HG02943 (cell line): ENCODE measurements at regions not wholly inside any gene's neighbourhood (a gene's known extent, or its start where the extent isn't known, plus 50 kb on each side); places are given as distances from the start of the nearest gene placed in this dataset.
A peak's percentile ranks its signal among the peaks of the same experiment; 100 is the strongest.
"Not testable (repeated sequence)": the region's sequence is repeated elsewhere in the genome, so short reads cannot be mapped to it uniquely, and the experiment has no call there.

ENCODE experiments used
- ATAC-seq: cut with Tn5 transposase; IDR thresholded peaks from one replicate; pipeline ENCODE4 v1.9.1; 2021; ENCODE audit warnings: mild to moderate bottlenecking, low read depth, moderate library complexity; ENCODE audit not compliant: unreplicated experiment

GRCh38 chr1:157410457-157410856, 141.9 kb downstream of the FCRL5 start:
- ATAC-seq = no peak

GRCh38 chr1:157409927-157410326, 142.4 kb downstream of the FCRL5 start:
- ATAC-seq = no peak

GRCh38 chr1:157407917-157408525, 144.3 kb downstream of the FCRL5 start:
- ATAC-seq = no peak

DNA sequence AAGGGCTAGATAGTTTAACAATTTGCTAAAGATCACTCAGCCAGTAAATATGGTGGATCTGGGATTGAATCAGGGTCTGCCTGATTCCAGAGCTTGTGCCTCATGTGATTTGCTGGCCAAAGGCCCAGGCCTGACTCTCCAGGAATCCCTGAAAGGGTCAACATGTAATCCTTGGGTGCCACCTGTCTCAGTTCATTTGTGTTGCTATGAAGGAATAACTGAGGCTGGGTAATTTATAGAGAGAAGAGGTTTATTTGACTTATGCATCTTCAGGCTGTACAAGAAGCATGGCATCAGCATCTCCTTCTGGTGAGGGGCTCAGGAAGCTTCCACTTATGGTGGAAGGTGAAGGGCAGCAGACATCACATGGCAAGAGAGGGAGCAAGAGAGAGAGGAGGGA, 144.9 kb downstream of the FCRL5 start:
- no peak for ATAC-seq

DNA sequence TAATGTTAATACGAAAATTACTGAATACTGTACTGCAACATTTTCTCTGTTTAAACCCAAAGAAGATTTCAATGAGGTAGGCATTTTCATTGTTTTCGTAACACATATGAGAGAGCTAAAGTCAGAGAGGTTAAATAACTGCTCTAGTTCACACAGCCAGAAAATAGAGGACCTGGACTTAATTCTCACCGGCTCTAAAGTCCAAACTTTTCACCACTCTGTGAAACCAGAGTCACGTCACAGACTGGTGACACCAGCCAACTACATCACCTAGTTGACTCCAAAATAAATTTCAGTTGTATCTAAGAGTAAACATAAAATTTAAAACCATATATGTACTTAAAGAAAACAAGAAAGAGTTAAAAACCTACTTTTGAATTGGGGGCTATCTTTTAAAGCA, 146.7 kb downstream of the FCRL5 start:
- ATAC-seq = no peak

DNA sequence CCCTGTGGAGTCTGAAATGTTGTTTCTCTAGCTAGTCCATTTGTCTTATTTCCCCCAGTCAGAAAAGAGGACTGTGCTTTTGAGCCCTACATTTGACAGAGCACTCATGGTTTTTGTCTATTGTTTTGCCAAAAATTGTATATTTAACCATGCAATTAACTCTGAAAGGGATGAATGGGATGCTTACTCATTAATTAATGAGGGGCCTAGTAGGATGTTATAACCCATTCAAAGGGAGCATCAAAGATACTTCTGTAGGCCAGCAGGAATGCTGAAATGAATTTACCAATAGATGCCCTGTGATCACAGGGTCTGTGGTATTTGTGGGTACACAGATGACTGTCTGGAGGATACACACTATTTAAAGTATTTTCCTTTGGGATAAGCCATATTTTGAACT, 147.7 kb downstream of the FCRL5 start:
- no peak for ATAC-seq

GRCh38 chr1:157404063-157404501, 148.2 kb downstream of the FCRL5 start:
- ATAC-seq = no peak

DNA sequence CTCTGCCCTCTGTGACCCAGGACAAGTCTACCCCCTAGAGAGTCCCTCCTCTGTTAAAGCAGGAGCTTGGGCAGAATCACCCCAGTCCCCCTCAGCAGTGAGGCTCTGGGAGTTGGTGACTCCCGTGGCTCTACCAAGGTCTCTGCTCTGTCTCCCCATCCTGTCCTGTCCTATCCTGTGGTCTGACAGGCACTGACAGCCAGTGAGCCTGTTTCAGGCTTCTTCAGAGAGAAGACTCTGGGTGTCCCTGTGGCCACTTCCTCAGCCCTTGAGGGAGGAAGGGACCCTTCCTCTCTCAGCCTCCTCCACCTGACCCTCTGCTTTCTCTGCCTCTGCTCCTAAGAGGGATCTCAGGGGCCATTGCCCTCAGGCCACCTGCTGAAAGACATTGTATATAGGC, 148.7 kb downstream of the FCRL5 start:
- peak; percentile 40 for ATAC-seq

DNA sequence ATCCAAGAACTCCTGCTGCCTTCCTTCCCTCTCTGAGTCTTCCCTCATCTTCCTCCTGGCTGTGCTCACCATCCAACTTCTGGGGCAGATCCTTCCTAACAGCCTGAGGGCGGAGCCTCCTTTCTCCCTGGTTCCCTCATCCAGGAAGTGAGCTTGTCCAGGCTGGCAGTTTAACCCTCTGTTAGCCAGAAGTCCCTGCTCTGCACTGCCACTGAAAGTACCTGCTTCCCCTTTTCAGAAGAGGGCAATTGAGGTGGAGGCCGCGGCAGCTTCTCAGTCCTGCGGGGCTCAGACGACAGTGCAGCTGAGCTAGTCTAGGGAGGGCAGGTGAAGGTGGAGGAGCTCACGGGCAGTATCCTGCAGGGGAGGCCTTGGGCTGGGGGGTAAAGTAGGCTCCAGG, 149.1 kb downstream of the FCRL5 start:
- peak; percentile 65 for ATAC-seq

DNA sequence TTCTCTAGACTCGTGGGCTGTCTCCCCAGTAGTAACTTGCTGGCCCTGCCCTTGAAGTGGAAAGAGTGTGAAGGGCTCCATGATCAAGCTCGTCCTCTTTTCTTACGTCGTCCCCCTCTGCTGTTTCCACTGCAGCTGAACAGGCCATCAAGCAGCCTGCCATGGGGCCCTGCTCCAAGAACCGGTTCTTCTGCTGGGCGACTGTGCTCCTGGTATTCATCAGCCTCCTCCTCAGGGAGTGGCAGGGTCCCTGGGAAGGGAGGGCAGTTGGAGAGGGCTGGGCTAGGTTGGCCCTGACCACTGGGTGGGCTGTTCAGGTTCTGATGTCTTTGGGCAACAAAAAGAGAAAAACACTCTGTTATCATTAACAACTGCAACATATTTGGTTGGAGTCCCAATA, 151.5 kb downstream of the FCRL5 start:
- no peak for ATAC-seq

DNA sequence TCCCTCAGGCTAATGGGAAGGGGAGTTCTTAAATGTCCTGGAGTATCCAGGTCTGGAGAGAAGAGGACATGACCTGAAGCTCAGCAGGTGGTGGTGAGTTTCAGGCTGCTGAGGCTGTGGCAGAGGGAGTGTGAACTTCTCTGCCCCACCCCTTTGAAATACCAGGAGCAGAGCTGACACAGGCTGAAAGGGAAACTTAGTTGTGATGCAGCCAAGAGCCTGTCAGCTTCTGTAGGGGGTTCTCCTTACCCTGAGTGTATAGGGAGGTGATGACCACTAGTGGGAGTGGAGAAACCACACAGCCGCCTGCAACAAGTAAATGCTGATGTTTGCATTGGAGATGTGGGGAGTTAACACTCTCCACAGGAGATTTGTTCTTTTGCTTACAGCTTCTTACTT, 152.3 kb downstream of the FCRL5 start:
- no peak for ATAC-seq

- ATAC-seq = no peak
These were observed 152.9 kb downstream of the FCRL5 start for GRCh38 chr1:157399343-157399983.

DNA sequence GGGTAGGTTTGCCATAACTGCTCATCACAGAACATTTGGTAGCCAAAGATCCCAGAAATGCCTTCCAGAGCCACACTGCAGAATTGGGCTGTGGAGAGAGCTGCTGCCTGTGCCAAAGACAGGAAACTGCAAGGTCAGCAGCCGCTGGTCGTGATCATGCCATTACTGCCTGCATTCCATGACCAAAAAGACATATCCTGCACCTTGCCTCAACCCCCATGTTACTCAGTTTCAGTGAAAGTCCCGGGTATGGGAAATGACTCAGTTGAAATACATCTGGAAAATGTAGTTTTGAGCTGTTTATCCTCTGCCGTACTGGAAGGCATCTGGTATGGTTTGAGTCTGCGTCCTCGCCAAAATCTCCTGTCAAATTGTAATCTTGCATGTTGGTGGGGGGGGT, 161.7 kb downstream of the FCRL5 start:
- ATAC-seq = no peak

- no peak for ATAC-seq
These were observed 164.3 kb downstream of the FCRL5 start for GRCh38 chr1:157388057-157388456.

- ATAC-seq = no peak
These were observed 168.1 kb downstream of the FCRL5 start for GRCh38 chr1:157384258-157384657.

- no peak for ATAC-seq
These were observed 170.0 kb downstream of the FCRL5 start for GRCh38 chr1:157382351-157382750.

DNA sequence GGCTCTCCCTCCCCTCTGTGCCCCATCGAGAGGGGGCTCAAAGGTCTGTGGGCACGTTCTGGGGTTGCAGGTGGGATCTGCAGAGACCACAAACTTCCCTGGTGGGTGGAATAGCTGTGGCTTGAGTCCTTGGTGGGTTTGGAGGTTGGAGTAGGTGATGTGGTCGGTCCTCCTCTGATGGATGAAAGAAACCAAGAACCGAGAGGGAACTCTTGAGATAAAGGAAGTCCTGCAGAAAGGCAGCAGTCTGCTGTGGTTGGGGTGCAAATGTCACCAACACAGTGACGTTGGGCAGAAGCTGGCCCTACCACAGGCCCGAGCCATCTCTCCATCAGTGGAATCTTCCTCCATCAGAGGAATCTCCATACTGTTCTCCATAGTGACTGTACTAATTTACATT, 171.8 kb downstream of the FCRL5 start:
- no peak for ATAC-seq

- ATAC-seq = not testable (repeated sequence)
These were observed 175.0 kb downstream of the FCRL5 start for GRCh38 chr1:157377280-157377713.

- ATAC-seq = no peak
These were observed 175.6 kb downstream of the FCRL5 start for GRCh38 chr1:157376681-157377080.

GRCh38 chr1:157372311-157372710, 180.0 kb downstream of the FCRL5 start:
- not testable (repeated sequence) for ATAC-seq

DNA sequence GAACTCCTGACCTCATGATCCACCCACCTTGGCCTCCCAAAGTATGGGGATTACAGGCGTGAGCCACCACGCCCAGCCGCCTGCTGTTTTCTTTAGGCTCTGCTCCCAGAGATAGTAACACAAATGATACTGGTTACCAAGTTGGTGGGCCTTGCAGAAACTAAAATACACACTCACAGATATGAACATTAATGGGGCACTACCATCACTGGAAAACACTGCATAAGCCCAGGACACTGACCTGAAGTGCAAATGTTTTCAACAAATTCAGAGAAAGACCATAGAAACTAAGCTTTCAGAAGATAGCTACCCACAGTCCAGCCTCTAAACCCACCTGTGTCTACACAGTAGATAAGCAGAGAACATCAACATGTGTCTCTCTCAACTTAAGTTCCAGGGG, 180.5 kb downstream of the FCRL5 start:
- ATAC-seq = no peak

GRCh38 chr1:157371221-157371620, 181.1 kb downstream of the FCRL5 start:
- ATAC-seq = no peak
